ENCODE measurements at regions not wholly inside any gene's neighbourhood (a gene's known extent, or its start where the extent isn't known, plus 50 kb on each side); places are given as distances from the start of the nearest gene placed in this dataset.

GRCh38 chr3:74546426-74546825 is 68.0 kb downstream of the CNTN3 start:
- no peak for DNase-seq
- intact Hi-C loops (cut with DNase I), result no loop called here
- TF ChIP-seq POLR2A (IDR thresholded peaks at IDR 0.05), result no peak
- TF ChIP-seq CTCF (IDR thresholded peaks at IDR 0.05), result no peak
- Histone ChIP-seq H3K9me3 (no peaks in the 10 kb centered on the region), H3K27me3 (no peaks in the 10 kb centered on the region), H3K36me3 (no peaks in the 10 kb centered on the region), H3K27ac (no peak overlapping the region), H3K4me1 (no peaks in the 10 kb centered on the region), H3K4me3 (no peak overlapping the region)
- 62 to 65% methylated on average over 4 of the region's 4 CpGs for WGBS, 2 donors

GRCh38 chr3:74542441-74542840 is 72.0 kb downstream of the CNTN3 start:
- Histone ChIP-seq H3K9me3 (no peaks in the 10 kb centered on the region), H3K27me3 (no peaks in the 10 kb centered on the region), H3K4me1 (no peaks in the 10 kb centered on the region), H3K27ac (no peak overlapping the region), H3K4me3 (no peak overlapping the region), H3K36me3 (no peaks in the 10 kb centered on the region)
- TF ChIP-seq POLR2A (IDR thresholded peaks at IDR 0.05), result no peak
- TF ChIP-seq CTCF (IDR thresholded peaks at IDR 0.05), result no peak
- 74 to 82% methylated on average over 2 of the region's 2 CpGs for WGBS, 2 donors
- intact Hi-C loops (cut with DNase I), result no loop called here
- no peak for DNase-seq

DNA sequence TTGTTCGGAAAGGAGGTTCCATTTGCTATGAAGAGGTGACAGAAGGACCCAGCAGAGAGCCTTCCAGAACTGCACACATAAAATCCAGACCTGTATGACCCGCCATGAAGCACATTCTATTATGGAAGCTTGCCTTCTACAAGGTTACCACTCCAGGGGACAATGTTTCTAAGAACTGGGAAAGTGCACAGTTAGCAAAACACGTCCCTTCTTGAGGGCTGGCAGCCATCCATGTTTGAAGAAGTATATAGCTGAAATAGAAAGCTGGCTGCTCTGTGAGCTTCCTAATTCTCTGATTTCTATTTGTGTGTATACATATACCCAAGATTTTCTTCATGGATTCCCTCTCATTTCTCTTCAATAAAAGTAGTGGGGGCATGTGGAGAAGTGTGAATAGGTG is 74.6 kb downstream of the CNTN3 start:
- Histone ChIP-seq H3K9me3 (no peaks in the 10 kb centered on the region), H3K36me3 (no peaks in the 10 kb centered on the region), H3K27ac (no peak overlapping the region), H3K4me1 (no peaks in the 10 kb centered on the region), H3K27me3 (no peaks in the 10 kb centered on the region), H3K4me3 (no peak overlapping the region)
- WGBS, 2 donors, result 43% methylated on average over 3 of the region's 3 CpGs
- TF ChIP-seq CTCF (IDR thresholded peaks at IDR 0.05), result no peak
- TF ChIP-seq POLR2A (IDR thresholded peaks at IDR 0.05), result no peak
- DNase-seq, result no peak
- intact Hi-C loops (cut with DNase I), result no loop called here

GRCh38 chr3:74538669-74539068 is 75.8 kb downstream of the CNTN3 start:
- WGBS, 2 donors, result 43 to 50% methylated on average over 1 of the region's 1 CpG
- no peak for TF ChIP-seq POLR2A (IDR thresholded peaks at IDR 0.05)
- no peak for TF ChIP-seq CTCF (IDR thresholded peaks at IDR 0.05)

DNA sequence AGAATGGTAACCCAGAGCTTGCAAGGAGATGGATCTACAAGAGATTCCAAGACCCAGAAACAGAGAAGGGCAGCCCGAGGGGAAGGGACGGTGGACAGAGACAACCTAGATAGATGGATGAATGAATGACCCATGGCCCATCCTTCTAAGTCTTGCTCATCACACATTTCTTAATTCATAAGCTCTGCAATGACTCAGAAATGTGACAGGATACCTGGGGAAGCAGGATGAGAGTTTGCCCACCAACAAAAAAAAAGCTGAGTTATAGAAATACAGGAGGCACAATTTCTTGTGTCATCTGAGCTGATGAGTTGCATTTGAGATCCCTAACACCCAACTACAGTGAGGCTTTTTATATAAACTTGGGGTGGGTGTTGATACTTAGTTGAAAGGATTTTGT is 76.6 kb downstream of the CNTN3 start:
- intact Hi-C loops (cut with DNase I), result no loop called here
- no peak for TF ChIP-seq CTCF (IDR thresholded peaks at IDR 0.05)
- no peak for TF ChIP-seq POLR2A (IDR thresholded peaks at IDR 0.05)
- no peak overlapping the region for H3K4me3 ChIP-seq
- H3K27ac ChIP-seq, result no peak overlapping the region
- WGBS, 2 donors, result 74 to 90% methylated on average over 2 of the region's 2 CpGs
- H3K4me1 ChIP-seq, result no peaks in the 10 kb centered on the region
- H3K36me3 ChIP-seq, result no peaks in the 10 kb centered on the region
- H3K9me3 ChIP-seq, result no peaks in the 10 kb centered on the region
- no peaks in the 10 kb centered on the region for H3K27me3 ChIP-seq
- DNase-seq, result no peak

More at GRCh38 chr3:74538669-74539068, 75.8 kb downstream of the CNTN3 start:
- intact Hi-C loops (cut with DNase I), result no loop called here
- H3K27me3 ChIP-seq, result no peaks in the 10 kb centered on the region
- H3K27ac ChIP-seq, result no peak overlapping the region
- H3K36me3 ChIP-seq, result no peaks in the 10 kb centered on the region
- H3K4me1 ChIP-seq, result no peaks in the 10 kb centered on the region
- H3K9me3 ChIP-seq, result no peaks in the 10 kb centered on the region
- H3K4me3 ChIP-seq, result no peak overlapping the region
- DNase-seq, result no peak

All from esophagus squamous epithelium (tissue), 5 donors.